ENCODE measurements at regions not wholly inside any gene's neighbourhood (a gene's known extent, or its start where the extent isn't known, plus 50 kb on each side); places are given as distances from the start of the nearest gene placed in this dataset.

- DNase-seq: no peak
Observed at GRCh38 chr7:157482517-157483087, 145.8 kb downstream of the DNAJB6 start.

DNA sequence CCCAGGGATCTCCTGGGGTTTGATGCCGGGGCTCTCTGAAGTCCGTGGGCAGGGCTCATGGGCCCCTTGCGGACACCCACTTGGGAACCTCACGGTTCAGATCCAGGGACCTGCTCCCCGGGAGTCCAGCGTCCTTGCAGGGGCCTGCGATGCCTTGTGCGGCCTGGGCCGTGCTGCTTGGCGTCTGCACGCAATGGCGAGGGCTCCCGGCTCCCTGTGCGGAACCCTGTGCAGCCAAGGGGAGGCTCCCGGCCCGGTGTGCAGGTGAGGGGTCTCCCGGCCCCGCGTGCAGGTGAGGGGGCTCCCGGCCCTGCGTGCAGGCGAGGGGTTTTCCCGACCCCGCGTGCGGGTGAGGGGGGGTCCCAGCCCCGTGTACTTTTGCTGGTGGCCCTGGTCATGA is 146.7 kb downstream of the DNAJB6 start:
- no peak for DNase-seq

DNA sequence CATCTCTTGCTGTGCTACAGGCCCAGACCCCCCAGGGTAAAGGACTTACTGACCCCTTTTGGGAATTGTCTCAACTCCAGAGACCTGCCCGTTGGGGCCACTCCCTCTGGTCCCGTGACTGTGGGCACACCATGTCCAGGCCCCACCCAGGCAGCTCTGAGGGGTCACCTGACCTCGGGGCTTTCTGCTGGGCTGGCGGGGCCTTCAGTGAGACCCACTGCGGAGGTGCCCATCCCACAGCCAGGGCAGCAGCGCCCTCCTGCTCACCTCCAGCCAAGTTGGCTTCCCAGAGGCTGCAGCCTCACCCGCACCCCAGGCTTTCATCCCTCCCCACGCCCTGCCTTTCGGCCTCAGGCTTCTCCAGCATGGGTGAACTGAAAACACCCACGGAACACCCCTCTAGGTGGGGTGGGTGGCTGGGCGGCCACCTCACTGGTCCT is 147.2 kb downstream of the DNAJB6 start:
- no peak for DNase-seq

GRCh38 chr7:157484411-157485081 is 147.7 kb downstream of the DNAJB6 start:
- DNase-seq: no peak

DNA sequence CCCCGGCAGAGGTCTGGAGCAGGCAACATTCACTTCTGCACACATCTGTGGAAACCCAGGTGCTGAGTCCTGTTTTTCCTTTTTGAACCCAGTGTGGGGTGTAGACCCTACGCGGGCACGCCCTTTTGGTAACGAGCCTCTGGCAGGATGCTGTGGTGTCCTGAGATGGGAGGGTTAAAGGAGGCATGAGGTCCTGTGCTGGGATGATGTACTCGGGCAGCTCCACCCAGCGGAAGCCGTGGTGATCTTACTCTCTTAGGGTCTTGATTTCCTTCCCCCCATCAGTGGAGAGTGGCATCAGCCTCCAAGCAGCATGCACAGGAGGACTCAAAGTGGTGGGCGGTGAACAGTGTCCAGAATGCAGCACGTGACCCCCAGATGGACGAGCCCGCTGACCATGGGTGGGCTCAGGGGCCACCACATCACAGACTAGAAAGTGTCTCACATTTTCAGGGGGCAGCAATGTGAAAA is 148.6 kb downstream of the DNAJB6 start:
- peak; percentile 72 for DNase-seq

GRCh38 chr7:157486007-157486755 is 149.4 kb downstream of the DNAJB6 start:
- DNase-seq: no peak

DNA sequence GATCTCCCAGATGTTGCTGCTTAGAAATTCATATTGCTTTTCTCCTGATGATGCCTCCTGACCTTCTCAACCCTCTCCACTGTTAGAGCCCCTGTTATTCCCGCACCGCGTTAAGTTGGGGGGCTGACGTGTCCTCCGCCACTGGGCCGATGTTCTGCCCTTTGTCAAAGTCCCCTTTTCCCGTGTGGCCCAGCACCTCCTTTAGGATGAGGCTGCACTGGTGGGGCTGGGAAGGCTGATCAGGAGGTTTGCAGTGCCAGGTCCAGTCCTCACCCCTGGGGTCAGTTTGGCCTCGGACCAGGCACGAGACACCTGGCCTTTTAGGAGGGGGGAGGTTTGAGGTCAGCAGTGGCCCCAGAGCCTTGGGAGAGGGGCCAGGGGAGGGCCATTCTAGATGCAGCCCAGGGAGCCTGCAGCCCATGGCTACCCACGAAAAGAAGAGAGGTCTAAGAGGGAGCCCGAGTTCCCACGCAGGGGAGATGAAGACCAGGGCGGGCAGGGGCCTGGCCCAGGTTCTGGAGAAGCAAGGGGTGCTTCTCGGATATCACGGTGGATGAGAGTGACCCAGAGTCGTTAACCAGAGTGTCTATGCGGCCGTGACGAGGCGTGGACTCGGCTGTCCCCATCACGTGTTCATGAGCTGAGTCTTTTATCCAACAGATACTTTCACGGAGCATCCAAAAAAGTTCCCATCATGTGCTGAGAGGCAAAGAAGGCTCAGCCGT is 150.4 kb downstream of the DNAJB6 start:
- DNase-seq: no peak

DNA sequence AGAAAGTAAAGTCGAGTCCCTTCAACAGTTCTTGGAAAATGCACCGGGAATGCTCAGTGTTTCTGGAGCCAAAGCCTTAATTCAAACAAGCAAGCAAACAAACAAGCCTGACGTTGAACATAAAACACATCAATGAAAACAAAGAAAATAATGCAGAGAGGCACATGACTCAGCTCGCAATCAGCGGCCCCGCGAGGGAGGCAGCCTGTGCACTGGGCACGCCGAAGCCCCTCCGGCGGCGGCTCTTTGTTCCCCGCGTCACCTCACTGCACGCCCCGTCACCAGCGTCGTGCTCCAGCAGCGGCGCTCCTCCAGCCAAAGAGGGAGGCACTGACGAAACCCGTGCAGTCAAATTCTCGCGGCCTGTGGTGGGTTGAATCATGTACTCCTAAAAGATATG is 151.5 kb downstream of the DNAJB6 start:
- no peak for DNase-seq

DNA sequence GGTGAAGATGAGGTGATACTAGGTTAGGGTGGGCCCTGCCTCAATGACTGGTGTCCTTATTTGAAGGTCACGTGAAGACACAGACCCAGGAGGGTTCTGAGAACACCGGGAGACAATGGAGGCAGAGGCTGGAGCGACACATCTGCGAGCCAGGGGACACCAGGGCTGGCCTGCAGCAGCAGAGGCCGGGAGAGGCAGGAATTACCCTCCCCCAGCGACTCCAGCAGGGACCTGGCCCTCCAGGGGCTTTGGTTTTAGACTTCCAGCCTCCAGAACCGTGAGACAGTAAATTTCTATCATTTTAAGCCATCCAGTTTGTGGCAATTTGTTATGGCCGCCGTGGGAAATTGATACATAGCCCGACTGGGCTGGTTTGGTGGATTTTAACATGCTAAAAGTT is 152.2 kb downstream of the DNAJB6 start:
- DNase-seq: no peak
